Body of pancreas (tissue), 4 donors: ENCODE measurements at regions not wholly inside any gene's neighbourhood (a gene's known extent, or its start where the extent isn't known, plus 50 kb on each side); places are given as distances from the start of the nearest gene placed in this dataset.

Experiments
- CTCF ChIP-seq, 7 experiments: fragments of 450-650 bp in 4 of 7; fragments of 200-600 bp in 3 of 7; sonication (generic) in 3 of 7; IDR thresholded peaks; one replicate each; pipeline ENCODE4 v1.5.1; 2016 to 2019; ENCODE audit warnings: antibody characterized with exemption in 7 of 7
- POLR2A ChIP-seq, 3 donors: fragments of 450-650 bp; IDR thresholded peaks; one replicate each; pipeline ENCODE4 v1.6.1; 2016; ENCODE audit warnings: antibody characterized with exemption in 3 of 3, mild to moderate bottlenecking in 2 of 3

GRCh38 chr7:39898867-39899266 lies 51.2 kb upstream of the CDK13 start:
- TF ChIP-seq CTCF (IDR thresholded peaks at IDR 0.05) (no peak), POLR2A (IDR thresholded peaks at IDR 0.05) (no peak)
